ENCODE measurements at regions not wholly inside any gene's neighbourhood (a gene's known extent, or its start where the extent isn't known, plus 50 kb on each side); places are given as distances from the start of the nearest gene placed in this dataset.

- no peak overlapping the region for H3K27ac ChIP-seq (ENCODE audit: low read depth in 2 of 2, low read length in 2 of 2)
- no peak overlapping the region for H3K9ac ChIP-seq (ENCODE audit: low read length in 3 of 3)
- intact Hi-C loops (cut with DNase I), result no loop called here
- no peaks in the 10 kb centered on the region for H3K27me3 ChIP-seq (ENCODE audit: control insufficient read depth, insufficient read depth, low read length)
- DNase-seq, result no peak
- no peaks in the 10 kb centered on the region for H3K36me3 ChIP-seq (ENCODE audit: control insufficient read depth in 2 of 3, insufficient read depth in 3 of 3, low read length in 3 of 3)
- H3K4me3 ChIP-seq (ENCODE audit: low read length in 3 of 3), result no peak overlapping the region
- no peak for TF ChIP-seq CTCF (IDR thresholded peaks at IDR 0.05; ENCODE audit: borderline replicate concordance, extremely low read depth, insufficient read depth)
- H3K9me3 ChIP-seq (ENCODE audit: control insufficient read depth in 2 of 3, insufficient read depth in 1 of 3, low read length in 3 of 3), result no peaks in the 10 kb centered on the region
- no peak for FAIRE-seq
- H3K4me1 ChIP-seq (ENCODE audit: control insufficient read depth in 2 of 3, insufficient read depth in 2 of 3, low read depth in 1 of 3, low read length in 3 of 3), result no peaks in the 10 kb centered on the region
Measured at GRCh38 chr4:124189545-124189944, 523.0 kb downstream of the ANKRD50 start.

- H3K27me3 ChIP-seq (ENCODE audit: control insufficient read depth, insufficient read depth, low read length), result no peaks in the 10 kb centered on the region
- no peak overlapping the region for H3K4me3 ChIP-seq (ENCODE audit: low read length in 3 of 3)
- FAIRE-seq, result no peak
- no peak for DNase-seq
- intact Hi-C loops (cut with DNase I), result no loop called here
- H3K4me1 ChIP-seq (ENCODE audit: control insufficient read depth in 2 of 3, insufficient read depth in 2 of 3, low read depth in 1 of 3, low read length in 3 of 3), result no peaks in the 10 kb centered on the region
- H3K9ac ChIP-seq (ENCODE audit: low read length in 3 of 3), result no peak overlapping the region
- no peak for TF ChIP-seq CTCF (IDR thresholded peaks at IDR 0.05; ENCODE audit: borderline replicate concordance, extremely low read depth, insufficient read depth)
- no peak overlapping the region for H3K27ac ChIP-seq (ENCODE audit: low read depth in 2 of 2, low read length in 2 of 2)
- H3K36me3 ChIP-seq (ENCODE audit: control insufficient read depth in 2 of 3, insufficient read depth in 3 of 3, low read length in 3 of 3), result no peaks in the 10 kb centered on the region
- H3K9me3 ChIP-seq (ENCODE audit: control insufficient read depth in 2 of 3, insufficient read depth in 1 of 3, low read length in 3 of 3), result no peaks in the 10 kb centered on the region
Measured at GRCh38 chr4:124191329-124191728, 521.2 kb downstream of the ANKRD50 start.

GRCh38 chr4:124192544-124192943 is 520.0 kb downstream of the ANKRD50 start:
- FAIRE-seq (no peak), DNase-seq (no peak)
- Histone ChIP-seq H3K27ac (ENCODE audit: low read depth in 2 of 2, low read length in 2 of 2) (no peak overlapping the region), H3K4me3 (ENCODE audit: low read length in 3 of 3) (no peak overlapping the region), H3K4me1 (ENCODE audit: control insufficient read depth in 2 of 3, insufficient read depth in 2 of 3, low read depth in 1 of 3, low read length in 3 of 3) (no peaks in the 10 kb centered on the region), H3K9ac (ENCODE audit: low read length in 3 of 3) (no peak overlapping the region), H3K36me3 (ENCODE audit: control insufficient read depth in 2 of 3, insufficient read depth in 3 of 3, low read length in 3 of 3) (no peaks in the 10 kb centered on the region), H3K9me3 (ENCODE audit: control insufficient read depth in 2 of 3, insufficient read depth in 1 of 3, low read length in 3 of 3) (no peaks in the 10 kb centered on the region), H3K27me3 (ENCODE audit: control insufficient read depth, insufficient read depth, low read length) (no peaks in the 10 kb centered on the region)
- TF ChIP-seq CTCF (IDR thresholded peaks at IDR 0.05; ENCODE audit: borderline replicate concordance, extremely low read depth, insufficient read depth), result no peak
- intact Hi-C loops (cut with DNase I), result no loop called here

- Histone ChIP-seq H3K27ac (ENCODE audit: low read depth in 2 of 2, low read length in 2 of 2) (no peak overlapping the region), H3K4me1 (ENCODE audit: control insufficient read depth in 2 of 3, insufficient read depth in 2 of 3, low read depth in 1 of 3, low read length in 3 of 3) (no peaks in the 10 kb centered on the region), H3K9me3 (ENCODE audit: control insufficient read depth in 2 of 3, insufficient read depth in 1 of 3, low read length in 3 of 3) (no peaks in the 10 kb centered on the region), H3K36me3 (ENCODE audit: control insufficient read depth in 2 of 3, insufficient read depth in 3 of 3, low read length in 3 of 3) (no peaks in the 10 kb centered on the region), H3K4me3 (ENCODE audit: low read length in 3 of 3) (no peak overlapping the region), H3K9ac (ENCODE audit: low read length in 3 of 3) (no peak overlapping the region), H3K27me3 (ENCODE audit: control insufficient read depth, insufficient read depth, low read length) (no peaks in the 10 kb centered on the region)
- no peak for DNase-seq
- no peak for TF ChIP-seq CTCF (IDR thresholded peaks at IDR 0.05; ENCODE audit: borderline replicate concordance, extremely low read depth, insufficient read depth)
- no peak for FAIRE-seq
- intact Hi-C loops (cut with DNase I), result no loop called here
Measured at GRCh38 chr4:124199185-124199584, 513.3 kb downstream of the ANKRD50 start.
